Fibroblast of skin of scalp (primary cell): ENCODE measurements at regions not wholly inside any gene's neighbourhood (a gene's known extent, or its start where the extent isn't known, plus 50 kb on each side); places are given as distances from the start of the nearest gene placed in this dataset.

Experiments used
- DNase-seq: peaks from one replicate; pipeline ENCODE4 v3.0.0-alpha.2; 2013

DNA sequence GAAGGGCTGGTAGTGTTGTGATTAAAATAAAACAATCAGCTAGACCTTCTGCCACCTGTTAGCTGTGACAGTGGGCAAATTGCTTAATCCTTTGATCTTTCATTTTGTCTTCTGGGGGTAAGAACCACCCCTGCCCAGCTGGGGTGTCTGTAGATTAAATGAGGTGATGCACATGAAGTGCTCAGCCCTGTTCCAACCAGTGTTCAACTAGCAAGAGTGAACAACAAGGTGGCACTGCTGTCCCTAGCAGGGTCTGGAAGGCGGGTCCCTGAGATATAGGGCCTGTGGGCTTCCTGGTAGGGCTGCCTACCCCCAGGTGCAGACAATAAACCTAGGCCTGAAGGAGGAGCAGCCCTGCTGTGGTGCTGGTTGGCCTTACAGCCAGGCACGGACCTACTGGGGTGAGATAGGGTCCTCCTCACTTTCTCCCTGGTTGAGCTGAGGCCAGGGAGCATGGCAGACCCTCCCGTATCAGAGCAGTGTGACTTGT, 60.6 kb downstream of the ARL6IP4 start:
- no peak for DNase-seq

DNA sequence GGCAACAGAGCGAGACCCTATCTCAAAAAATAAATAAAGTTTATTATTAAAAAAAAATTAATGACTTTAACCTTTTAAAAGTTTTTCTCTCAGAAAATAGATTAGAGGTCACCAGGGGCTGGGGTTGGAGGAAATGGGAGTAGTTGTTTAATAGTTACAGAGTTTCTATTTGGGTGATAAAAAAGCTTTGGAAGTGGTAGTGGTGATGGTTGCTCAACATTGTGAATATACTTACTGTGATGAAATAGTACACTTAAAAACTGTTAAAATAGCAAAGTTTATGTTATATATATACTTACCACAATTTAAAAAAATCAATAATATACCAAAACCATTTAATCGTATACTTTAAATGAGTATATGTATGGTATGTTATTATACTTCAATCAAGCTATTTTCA, 59.6 kb downstream of the ARL6IP4 start:
- DNase-seq, result no peak

DNA sequence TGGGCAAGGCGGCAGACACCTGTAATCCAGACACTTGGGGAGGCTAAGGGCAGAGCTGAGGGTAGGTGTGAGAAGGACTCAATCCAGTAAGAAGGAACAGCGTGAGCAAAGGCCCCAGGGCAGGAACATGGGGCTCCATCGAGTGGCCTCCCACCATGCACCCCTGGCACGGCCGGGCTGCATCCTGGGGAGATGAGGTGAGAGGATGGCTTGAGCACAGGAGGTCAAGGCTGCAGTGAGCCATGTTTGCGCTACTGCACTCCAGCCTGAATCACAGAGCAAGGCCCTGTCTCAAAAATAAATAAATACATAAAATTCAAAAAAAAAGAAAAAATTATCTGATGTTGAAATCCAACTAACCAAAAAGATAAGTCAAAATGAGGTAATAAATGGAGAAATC, 58.5 kb downstream of the ARL6IP4 start:
- no peak for DNase-seq

DNA sequence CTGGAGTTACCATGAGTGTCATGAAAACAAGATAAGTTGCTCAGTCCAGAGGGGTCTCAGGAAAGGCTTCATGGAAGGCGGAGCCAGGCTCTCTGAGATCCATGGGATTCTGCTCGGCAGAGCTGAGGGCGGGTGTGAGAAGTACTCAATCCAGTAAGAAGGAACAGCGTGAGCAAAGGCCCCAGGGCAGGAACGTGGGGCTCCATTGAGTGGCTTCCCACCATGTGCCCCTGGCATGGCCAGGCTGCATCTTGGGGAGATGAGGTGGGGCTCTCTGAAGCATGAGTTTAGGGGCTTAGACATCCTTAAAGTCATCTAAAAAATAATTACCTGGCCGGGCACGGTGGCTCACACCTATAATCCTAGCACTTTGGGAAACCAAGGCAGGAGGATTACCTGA, 58.0 kb downstream of the ARL6IP4 start:
- DNase-seq, result no peak

DNA sequence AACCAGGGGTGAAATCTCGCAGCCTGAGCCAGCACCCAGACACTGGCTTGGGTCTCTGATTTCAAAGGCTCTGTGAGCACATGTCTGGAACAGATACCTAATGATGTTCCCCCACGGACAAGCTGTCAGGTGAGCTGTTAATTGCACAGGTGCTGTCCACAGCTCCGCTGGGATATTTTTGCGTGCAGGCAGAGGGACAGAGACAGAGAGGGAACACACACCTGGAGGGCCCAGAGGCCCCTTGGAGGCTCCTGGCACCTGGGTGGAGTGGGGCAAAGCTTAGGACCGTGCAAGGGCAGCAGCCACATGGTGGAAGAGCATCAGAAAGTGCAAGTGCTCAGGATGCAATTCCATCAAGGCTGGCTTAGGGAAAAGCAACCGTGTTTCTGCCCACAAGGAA, 57.3 kb downstream of the ARL6IP4 start:
- DNase-seq, result no peak

DNA sequence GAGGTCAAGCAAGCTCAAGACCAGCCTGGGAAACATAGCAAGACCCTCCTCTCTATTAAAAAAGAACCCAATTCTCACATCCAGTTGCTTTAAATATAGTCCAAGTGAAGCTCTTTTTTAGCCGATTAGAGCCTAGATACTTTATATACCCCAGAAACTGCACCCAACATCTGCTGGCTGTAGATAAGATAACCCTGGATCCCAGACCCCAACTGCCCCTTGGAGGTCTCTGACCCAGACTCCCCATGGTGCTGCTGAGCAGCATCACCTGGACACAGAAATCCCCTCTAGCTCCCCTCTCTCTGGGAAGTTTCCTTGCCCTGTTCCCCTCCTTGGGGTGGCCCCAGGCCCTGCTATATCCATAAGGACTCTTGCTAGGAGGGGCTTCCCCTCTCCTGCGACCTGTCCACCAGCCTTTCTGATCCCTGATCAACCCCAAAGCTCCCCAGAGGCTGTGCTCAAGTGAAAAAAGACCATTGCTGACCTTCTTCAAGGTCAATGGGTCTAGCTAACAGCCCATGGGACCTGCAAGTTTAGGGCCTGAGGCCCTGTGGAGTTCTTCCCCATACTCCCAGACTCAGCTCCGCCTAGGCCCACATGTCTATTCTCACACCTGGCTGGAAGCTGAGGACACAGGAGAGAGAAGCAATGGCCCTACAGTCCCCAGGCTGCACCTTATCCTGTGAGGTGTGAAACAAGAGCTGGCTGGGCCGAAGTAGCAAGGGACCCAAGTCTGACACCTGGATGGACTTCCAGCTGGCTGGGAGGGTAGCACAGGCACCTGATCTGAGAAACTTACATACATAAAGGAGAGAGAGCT, 56.2 kb downstream of the ARL6IP4 start:
- DNase-seq, result no peak

DNA sequence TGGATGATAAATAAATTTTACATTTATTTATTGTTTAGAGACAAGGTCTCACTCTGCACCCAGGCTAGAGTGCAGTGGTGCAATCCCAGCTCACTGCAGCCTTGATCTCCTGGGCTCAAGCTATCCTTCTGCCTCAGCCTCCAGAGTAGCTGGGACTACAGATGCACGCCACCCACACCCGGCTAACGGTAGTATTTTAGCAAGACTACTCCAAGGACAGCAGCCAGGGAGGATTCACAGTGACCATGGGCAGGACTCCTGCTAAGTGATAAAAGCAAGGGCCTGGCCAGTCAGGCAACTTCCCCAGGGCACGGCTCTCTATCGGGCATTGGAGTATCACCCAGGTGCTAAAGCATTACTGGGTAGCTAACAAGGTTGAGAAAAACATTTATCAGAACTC, 55.4 kb downstream of the ARL6IP4 start:
- DNase-seq, result no peak

DNA sequence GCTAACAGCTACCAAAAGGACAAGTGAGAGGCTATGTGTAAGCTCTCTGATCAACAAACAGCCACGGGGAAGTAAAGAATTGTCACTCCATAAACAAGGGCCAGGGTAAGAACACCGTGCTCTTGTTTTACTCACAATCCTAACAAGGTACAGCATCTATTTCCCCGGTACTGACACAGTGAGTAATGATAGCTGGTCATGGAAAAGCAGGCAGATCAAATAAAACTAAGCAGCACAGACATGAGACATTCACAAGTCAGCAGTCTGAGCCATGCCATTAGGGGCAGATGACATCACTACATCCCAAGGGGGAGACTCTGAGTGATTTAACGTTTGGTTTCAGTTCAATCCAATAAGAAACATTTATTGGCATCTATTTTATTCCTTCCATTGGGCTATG, 54.4 kb downstream of the ARL6IP4 start:
- peak; percentile 71 for DNase-seq

DNA sequence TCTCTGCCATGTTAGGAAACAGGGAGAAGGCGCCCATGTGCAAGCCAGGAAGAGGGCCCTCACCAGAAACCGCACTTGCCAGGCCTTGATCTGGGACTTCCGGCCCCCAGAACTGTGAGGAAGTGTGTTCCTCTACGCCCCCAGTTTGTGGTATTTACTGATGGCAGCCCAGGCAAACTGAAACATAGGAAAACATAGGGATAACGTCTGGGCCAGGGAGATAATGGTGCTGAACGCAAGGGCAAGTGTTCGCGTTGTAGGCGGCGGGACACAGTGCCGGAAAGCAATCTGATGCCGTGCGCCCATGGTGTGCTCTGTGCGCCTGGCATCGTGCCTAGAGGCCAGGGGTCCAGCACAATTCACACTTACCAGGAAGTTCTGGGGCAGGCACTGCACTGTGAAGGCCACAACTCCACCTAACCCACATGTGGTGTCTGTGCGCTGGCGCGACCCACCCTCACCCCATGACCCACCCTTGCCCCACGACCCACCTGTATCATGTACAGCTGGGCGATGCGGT, 53.6 kb downstream of the ARL6IP4 start:
- DNase-seq, result no peak

DNA sequence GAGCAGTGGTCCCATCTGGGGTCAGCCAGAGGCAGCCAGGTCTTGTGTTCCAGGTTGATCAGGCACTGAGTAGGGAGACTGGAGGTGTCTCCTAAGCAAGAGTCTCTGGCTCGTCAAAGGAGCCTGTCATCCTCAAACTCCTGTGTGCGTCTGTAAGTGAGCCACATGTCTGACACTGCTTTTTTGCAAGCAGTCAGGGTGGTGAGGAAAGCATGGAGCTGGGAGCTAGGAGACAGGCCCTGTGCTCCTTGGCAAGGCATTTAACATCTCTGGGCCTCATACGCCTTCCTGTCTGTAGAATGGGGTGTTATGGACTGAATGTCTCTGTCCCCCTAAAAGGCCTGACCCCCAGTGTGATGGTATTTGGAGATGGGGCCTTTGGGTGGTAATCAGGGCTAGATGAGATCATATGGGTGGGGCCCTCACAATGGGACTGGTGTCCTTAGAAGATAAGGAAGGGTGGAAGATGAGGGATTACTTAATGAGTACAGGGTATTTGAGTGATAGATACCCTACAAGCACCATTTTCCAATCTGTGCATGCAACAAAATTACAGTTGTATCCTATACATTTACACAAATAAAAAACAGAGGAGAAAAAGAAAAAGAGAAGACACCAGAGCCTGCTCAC, 53.0 kb downstream of the ARL6IP4 start:
- no peak for DNase-seq

DNA sequence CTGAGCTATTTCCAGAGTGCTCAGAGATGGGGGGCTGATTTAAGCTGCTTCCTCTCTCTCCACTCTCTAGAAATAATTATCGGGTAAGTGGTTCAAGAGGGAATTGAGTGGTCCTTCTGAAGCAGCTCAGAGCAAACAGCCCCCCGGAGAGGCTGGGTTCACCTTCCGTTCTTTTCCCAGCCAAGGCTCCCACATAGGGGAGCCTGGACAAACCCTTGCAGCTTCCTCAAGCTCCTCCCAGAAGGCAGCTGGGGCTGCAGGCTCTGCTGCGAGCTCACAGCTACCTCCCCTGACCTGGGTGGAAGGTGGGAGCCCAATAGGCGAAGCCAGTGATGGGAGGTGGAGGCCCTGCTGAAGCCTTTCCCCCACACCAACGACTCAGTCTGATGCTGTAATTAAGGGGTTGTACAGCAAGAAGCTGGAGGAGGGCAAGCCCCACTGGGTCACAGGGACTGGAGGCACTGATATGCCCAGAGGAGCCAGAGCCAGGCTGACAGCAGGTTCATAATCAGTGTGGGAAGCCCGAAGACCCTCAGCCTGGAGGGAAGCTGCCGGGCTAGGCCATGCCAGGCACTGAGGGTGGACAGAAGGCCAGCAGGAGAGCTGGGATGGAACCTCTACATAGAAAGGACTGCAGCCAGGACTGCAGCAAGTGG, 52.4 kb downstream of the ARL6IP4 start:
- DNase-seq, result no peak
